Panc1 (cell line): ENCODE measurements at regions not wholly inside any gene's neighbourhood (a gene's known extent, or its start where the extent isn't known, plus 50 kb on each side); places are given as distances from the start of the nearest gene placed in this dataset.

ENCODE experiments used
- ATAC-seq: fragments of 200-7000 bp; cut with Tn5 transposase; 2 replicates; pipeline ENCODE4 v1.9.1; 2020; ENCODE audit warnings: mild to moderate bottlenecking, moderate library complexity
- BruUV-seq: library from RNA; stranded (reverse); fragments of 400-500 nt; replicated peaks from 2 replicates; lab custom pipeline; 2021; lab: Mats Ljungman, UMichigan
- CTCF ChIA-PET: fragments of 300-600 bp; sonication (Branson Sonifier 250); formaldehyde crosslinking; loops from one replicate; lab custom pipeline; 2022; ENCODE audit warnings: antibody characterized with exemption; lab: Charles Lee
- POLR2A ChIA-PET: fragments of 300-600 bp; sonication (Branson Sonifier 250); formaldehyde crosslinking; loops from one replicate; lab custom pipeline; 2022; ENCODE audit warnings: antibody characterized with exemption; lab: Charles Lee
- DNase-seq: peaks from one replicate; pipeline ENCODE4 v3.0.0-alpha.2; 2010; ENCODE audit warnings: low read depth, low spot score
- H3K27ac ChIP-seq: 2 replicates; pipeline ENCODE4 v1.5.1; 2011; ENCODE audit warnings: mild to moderate bottlenecking, low read length, inconsistent platforms
- H3K27me3 ChIP-seq: fragments of 200-500 bp; sonication (Bioruptor generic); 2 replicates; pipeline ENCODE4 v1.6.0; 2014; ENCODE audit warnings: low read length, inconsistent platforms; ENCODE audit not compliant: control insufficient read depth, insufficient read depth
- H3K36me3 ChIP-seq: fragments of 200-500 bp; sonication (Bioruptor generic); 2 replicates; pipeline ENCODE4 v1.5.1; 2014; ENCODE audit warnings: inconsistent platforms, mild to moderate bottlenecking, low read length, moderate library complexity; ENCODE audit not compliant: control insufficient read depth, insufficient read depth
- H3K4me1 ChIP-seq: 2 replicates; pipeline ENCODE4 v1.5.1; 2011; ENCODE audit warnings: inconsistent platforms, mild to moderate bottlenecking, low read length, moderate library complexity; ENCODE audit not compliant: control insufficient read depth, insufficient read depth
- H3K4me3 ChIP-seq, 2 experiments: 2 replicates each; pipeline ENCODE4 v1.5.1; 2011 to 2012; ENCODE audit warnings: low read depth in 2 of 2, low read length in 2 of 2, mild to moderate bottlenecking in 2 of 2, inconsistent platforms in 1 of 2, moderate library complexity in 1 of 2
- H3K9me3 ChIP-seq: fragments of 200-500 bp; sonication (Bioruptor generic); 2 replicates; pipeline ENCODE4 v1.5.1; 2014; ENCODE audit warnings: low read depth, mild to moderate bottlenecking, inconsistent platforms, low read length, moderate library complexity; ENCODE audit not compliant: control insufficient read depth, insufficient read depth
- CTCF ChIP-seq: fragments of 450-650 bp; IDR thresholded peaks from 2 replicates; pipeline ENCODE4 v1.5.1; 2017; ENCODE audit warnings: mild to moderate bottlenecking
- POLR2AphosphoS5 ChIP-seq: IDR thresholded peaks from 2 replicates; pipeline ENCODE4 v1.6.1; 2012; ENCODE audit warnings: mild to moderate bottlenecking, low read depth, low read length, moderate library complexity
- REST ChIP-seq, 2 experiments: IDR thresholded peaks; 2 replicates each; pipeline ENCODE4 v1.6.1; 2011 to 2012; ENCODE audit warnings: low read depth in 2 of 2, control low read depth in 1 of 2, low read length in 1 of 2, mild to moderate bottlenecking in 1 of 2, moderate library complexity in 1 of 2; ENCODE audit not compliant: insufficient read depth in 1 of 2
- SIN3A ChIP-seq: IDR thresholded peaks from 2 replicates; pipeline ENCODE4 v1.6.1; 2012; ENCODE audit warnings: low read depth, mild to moderate bottlenecking, low read length, moderate library complexity, borderline replicate concordance; ENCODE audit not compliant: insufficient read depth
- TCF7L2 ChIP-seq: IDR thresholded peaks from 2 replicates; pipeline ENCODE4 v1.6.1; 2011; ENCODE audit warnings: mild to moderate bottlenecking, low read depth, low read length, inconsistent platforms
- in situ Hi-C: cut with HindIII; loops from 2 replicates; pipeline ENCODE4 v1.10.0; 2016; ENCODE audit warnings: low sequenced_read_pairs, low pct_unique_long_range_greater_than_20kb
- intact Hi-C: fragments of 100-400 bp; cut with micrococcal nuclease; formaldehyde crosslinking; loops from one replicate; pipeline ENCODE4 v1.10.0; 2022; ENCODE audit not compliant: unreplicated experiment

DNA sequence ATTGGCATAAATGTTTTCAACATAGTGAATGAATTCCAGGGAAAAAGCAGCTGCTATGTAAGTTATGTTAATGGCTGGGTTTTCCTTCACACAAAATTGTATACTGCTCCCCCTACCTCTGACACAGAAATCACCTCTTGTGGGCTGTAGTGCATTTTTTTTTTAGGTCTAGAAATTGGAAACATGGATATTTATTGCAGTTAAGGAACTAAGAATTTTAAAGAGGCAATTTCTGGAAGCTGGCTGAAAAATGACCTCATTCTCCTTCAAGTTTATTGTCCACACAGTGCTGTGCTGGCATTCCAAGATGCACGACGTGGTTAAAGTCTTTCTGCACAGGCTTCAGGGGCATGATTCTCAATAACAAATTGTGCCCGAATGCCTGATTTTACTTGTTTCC, 1424.2 kb downstream of the MRPL39 start:
- Histone ChIP-seq H3K4me3 (no peak overlapping the region), H3K4me1 (no peaks in the 10 kb centered on the region), H3K9me3 (no peaks in the 10 kb centered on the region), H3K27me3 (no peaks in the 10 kb centered on the region), H3K36me3 (no peaks in the 10 kb centered on the region), H3K27ac (no peak overlapping the region)
- ChIA-PET CTCF (no interaction called here), POLR2A (no interaction called here)
- intact Hi-C loops = no loop called here
- TF ChIP-seq TCF7L2 = no peak
- no peak for TF ChIP-seq SIN3A
- no peak for TF ChIP-seq POLR2AphosphoS5
- TF ChIP-seq CTCF = no peak
- no peak for TF ChIP-seq REST (IDR thresholded peaks at IDR 0.05; ENCODE audit: insufficient read depth in 1 of 2, low read depth in 2 of 2, low read length in 1 of 2)
- no peak for DNase-seq
- BruUV-seq = no TSS peak
- in situ Hi-C loops = no loop called here
- no peak for ATAC-seq

GRCh38 chr21:24179110-24179509, 1428.2 kb downstream of the MRPL39 start:
- no peaks in the 10 kb centered on the region for H3K4me1 ChIP-seq
- ChIA-PET POLR2A (no interaction called here), CTCF (no interaction called here)
- DNase-seq = no peak
- TF ChIP-seq REST (IDR thresholded peaks at IDR 0.05; ENCODE audit: insufficient read depth in 1 of 2, low read depth in 2 of 2, low read length in 1 of 2) = no peak
- no peaks in the 10 kb centered on the region for H3K27me3 ChIP-seq
- no peak overlapping the region for H3K27ac ChIP-seq
- no peaks in the 10 kb centered on the region for H3K36me3 ChIP-seq
- no peak for ATAC-seq
- no peak overlapping the region for H3K4me3 ChIP-seq
- H3K9me3 ChIP-seq = no peaks in the 10 kb centered on the region
- no TSS peak for BruUV-seq
- intact Hi-C loops = no loop called here
- in situ Hi-C loops = no loop called here
